Stomach smooth muscle (tissue), 2 donors: ENCODE measurements at regions not wholly inside any gene's neighbourhood (a gene's known extent, or its start where the extent isn't known, plus 50 kb on each side); places are given as distances from the start of the nearest gene placed in this dataset.
"Not testable (repeated sequence)": the region's sequence is repeated elsewhere in the genome, so short reads cannot be mapped to it uniquely, and the experiment has no call there.

Experiments
- H3K27ac ChIP-seq: one replicate; pipeline ENCODE4 v1.7.0; 2013; ENCODE audit warnings: mild to moderate bottlenecking, low read length, inconsistent platforms
- H3K27me3 ChIP-seq, 2 donors: one replicate each; pipeline ENCODE4 v1.7.0; 2013; ENCODE audit warnings: low read length in 2 of 2; ENCODE audit not compliant: insufficient read depth in 2 of 2, control insufficient read depth in 1 of 2
- H3K36me3 ChIP-seq, 2 donors: one replicate each; pipeline ENCODE4 v1.7.0; 2013; ENCODE audit warnings: low read length in 2 of 2; ENCODE audit not compliant: control insufficient read depth in 2 of 2, insufficient read depth in 2 of 2
- H3K4me1 ChIP-seq: one replicate; pipeline ENCODE4 v1.7.0; 2013; ENCODE audit warnings: low read length; ENCODE audit not compliant: control insufficient read depth, insufficient read depth
- H3K4me3 ChIP-seq, 2 donors: one replicate each; pipeline ENCODE4 v1.7.0; 2013; ENCODE audit warnings: low read length in 2 of 2
- H3K9ac ChIP-seq, 2 donors: one replicate each; pipeline ENCODE4 v1.7.0; 2013; ENCODE audit warnings: low read length in 2 of 2, mild to moderate bottlenecking in 1 of 2
- H3K9me3 ChIP-seq, 2 donors: one replicate each; pipeline ENCODE4 v1.7.0; 2013; ENCODE audit warnings: low read length in 2 of 2; ENCODE audit not compliant: control insufficient read depth in 2 of 2
- donor health status: healthy.
- donor health status: Pancreatic carcinoma.

GRCh38 chr15:26066896-26067295 lies 203.8 kb upstream of the ATP10A start:
- peaks cover 0 to 3% of the 10 kb centered on the region in 2 donors for H3K27me3 ChIP-seq
- no peak overlapping the region for H3K9ac ChIP-seq
- H3K36me3 ChIP-seq = no peaks in the 10 kb centered on the region
- H3K27ac ChIP-seq = no peak overlapping the region
- no peak overlapping the region for H3K4me3 ChIP-seq
- H3K9me3 ChIP-seq = no peaks in the 10 kb centered on the region
- H3K4me1 ChIP-seq = no peaks in the 10 kb centered on the region

- peaks cover 0 to under 1% of the 10 kb centered on the region in 2 donors for H3K27me3 ChIP-seq
- H3K4me1 ChIP-seq = no peaks in the 10 kb centered on the region
- H3K36me3 ChIP-seq = no peaks in the 10 kb centered on the region
- no peaks in the 10 kb centered on the region for H3K9me3 ChIP-seq
- H3K4me3 ChIP-seq = no peak overlapping the region
- H3K27ac ChIP-seq = no peak overlapping the region
- H3K9ac ChIP-seq = no peak overlapping the region
These were observed 202.6 kb upstream of the ATP10A start for GRCh38 chr15:26065723-26066122.

- Histone ChIP-seq H3K36me3 (no peaks in the 10 kb centered on the region), H3K9me3 (peaks cover 0 to 3% of the 10 kb centered on the region in 2 donors), H3K4me1 (no peaks in the 10 kb centered on the region), H3K9ac (no peak overlapping the region), H3K27ac (no peak overlapping the region), H3K27me3 (no peaks in the 10 kb centered on the region), H3K4me3 (no peak overlapping the region)
These were observed 198.1 kb upstream of the ATP10A start for GRCh38 chr15:26061248-26061647.

- not testable (repeated sequence) for H3K4me1 ChIP-seq, H3K27ac ChIP-seq, H3K9ac ChIP-seq, H3K36me3 ChIP-seq, H3K9me3 ChIP-seq, H3K27me3 ChIP-seq, H3K4me3 ChIP-seq
These were observed 193.6 kb upstream of the ATP10A start for GRCh38 chr15:26056766-26057165.

- Histone ChIP-seq H3K36me3 (no peaks in the 10 kb centered on the region), H3K27me3 (no peaks in the 10 kb centered on the region), H3K9me3 (no peaks in the 10 kb centered on the region), H3K4me3 (no peak overlapping the region), H3K9ac (no peak overlapping the region), H3K4me1 (peaks cover 6% of the 10 kb centered on the region), H3K27ac (no peak overlapping the region)
These were observed 188.9 kb upstream of the ATP10A start for GRCh38 chr15:26051761-26052675.

- Histone ChIP-seq H3K36me3 (no peaks in the 10 kb centered on the region), H3K9me3 (no peaks in the 10 kb centered on the region), H3K27me3 (no peaks in the 10 kb centered on the region), H3K4me3 (no peak overlapping the region), H3K9ac (no peak overlapping the region), H3K27ac (no peak overlapping the region), H3K4me1 (peaks cover 6% of the 10 kb centered on the region)
These were observed 187.9 kb upstream of the ATP10A start for GRCh38 chr15:26050984-26051383.

GRCh38 chr15:26049900-26050657 lies 187.0 kb upstream of the ATP10A start:
- Histone ChIP-seq H3K4me1 (peaks cover 6% of the 10 kb centered on the region), H3K27me3 (no peaks in the 10 kb centered on the region), H3K9me3 (no peaks in the 10 kb centered on the region), H3K27ac (no peak overlapping the region), H3K9ac (no peak overlapping the region), H3K4me3 (no peak overlapping the region), H3K36me3 (no peaks in the 10 kb centered on the region)

GRCh38 chr15:26048669-26049068 lies 185.5 kb upstream of the ATP10A start:
- Histone ChIP-seq H3K27me3 (no peaks in the 10 kb centered on the region), H3K27ac (no peak overlapping the region), H3K36me3 (no peaks in the 10 kb centered on the region), H3K4me1 (peaks cover 6% of the 10 kb centered on the region), H3K9ac (no peak overlapping the region), H3K9me3 (no peaks in the 10 kb centered on the region), H3K4me3 (no peak overlapping the region)

GRCh38 chr15:26045516-26045915 lies 182.4 kb upstream of the ATP10A start:
- H3K4me1 ChIP-seq = no peaks in the 10 kb centered on the region
- H3K9ac ChIP-seq = no peak overlapping the region
- H3K27me3 ChIP-seq = no peaks in the 10 kb centered on the region
- H3K36me3 ChIP-seq = no peaks in the 10 kb centered on the region
- H3K27ac ChIP-seq = no peak overlapping the region
- H3K4me3 ChIP-seq = no peak overlapping the region
- H3K9me3 ChIP-seq = no peaks in the 10 kb centered on the region

GRCh38 chr15:26043018-26043417 lies 179.9 kb upstream of the ATP10A start:
- no peaks in the 10 kb centered on the region for H3K36me3 ChIP-seq
- no peak overlapping the region for H3K4me3 ChIP-seq
- peaks cover 0 to 3% of the 10 kb centered on the region in 2 donors for H3K27me3 ChIP-seq

GRCh38 chr15:26038693-26039092 lies 175.6 kb upstream of the ATP10A start:
- H3K9me3 ChIP-seq = no peaks in the 10 kb centered on the region
- H3K27me3 ChIP-seq = peaks cover 0 to 3% of the 10 kb centered on the region in 2 donors
- H3K4me1 ChIP-seq = no peaks in the 10 kb centered on the region
- no peak overlapping the region for H3K27ac ChIP-seq
- H3K9ac ChIP-seq = no peak overlapping the region
- no peak overlapping the region for H3K4me3 ChIP-seq
- no peaks in the 10 kb centered on the region for H3K36me3 ChIP-seq

More at GRCh38 chr15:26043018-26043417, 179.9 kb upstream of the ATP10A start:
- H3K9ac ChIP-seq = no peak overlapping the region
- no peak overlapping the region for H3K27ac ChIP-seq
- no peaks in the 10 kb centered on the region for H3K4me1 ChIP-seq
- H3K9me3 ChIP-seq = no peaks in the 10 kb centered on the region
